SK-N-SH (cell line): ENCODE measurements at regions not wholly inside any gene's neighbourhood (a gene's known extent, or its start where the extent isn't known, plus 50 kb on each side); places are given as distances from the start of the nearest gene placed in this dataset.

Experiments
- CTCF ChIA-PET: fragments of 300-600, 350-600 bp; formaldehyde crosslinking; extraction: SDS; loops from one replicate; lab custom pipeline; 2021; lab: Yijun Ruan, JAX
- POLR2A ChIA-PET: fragments of 350-600 bp; sonication (Branson Sonifier 250); formaldehyde crosslinking; extraction: SDS; loops from one replicate; lab custom pipeline; 2020; ENCODE audit warnings: antibody characterized with exemption, inconsistent platforms; lab: Yijun Ruan, JAX
- DNase-seq: peaks from one replicate; pipeline ENCODE4 v3.0.0; 2012
- H2AFZ ChIP-seq: fragments of 200-600 bp; sonication (generic); 2 replicates; pipeline ENCODE4 v1.8.1; 2016; ENCODE audit warnings: antibody characterized with exemption, mild to moderate bottlenecking, low read depth
- H3F3A ChIP-seq: fragments of 200-600 bp; sonication (generic); replicated peaks from 2 replicates; pipeline ENCODE3; 2016; ENCODE audit warnings: antibody characterized with exemption, mild to moderate bottlenecking; ENCODE audit not compliant: insufficient read depth
- H3K27ac ChIP-seq, 2 experiments: fragments of 200-500 bp in 1 of 2; fragments of 200-600 bp in 1 of 2; sonication (Bioruptor generic) in 1 of 2; sonication (generic), shearing (Covaris generic) in 1 of 2; 2 replicates each; pipeline versions ENCODE4 v1.5.1 to v1.6.1; 2014 to 2016; ENCODE audit warnings: low read depth in 2 of 2, inconsistent platforms in 1 of 2, low read length in 1 of 2, mild to moderate bottlenecking in 1 of 2, mixed read lengths in 1 of 2
- H3K27me3 ChIP-seq: fragments of 200-600 bp; sonication (generic), shearing (Covaris generic); 2 replicates; pipeline ENCODE4 v1.6.1; 2016; ENCODE audit warnings: mixed run types; ENCODE audit not compliant: insufficient read depth
- H3K36me3 ChIP-seq, 2 experiments: fragments of 200-500 bp in 1 of 2; fragments of 200-600 bp in 1 of 2; sonication (Bioruptor generic) in 1 of 2; sonication (generic) in 1 of 2; replicated peaks in 1 of 2; 2 replicates each; pipeline versions ENCODE3 to v1.5.1; 2014 to 2016; ENCODE audit warnings: low read length in 1 of 2, mild to moderate bottlenecking in 1 of 2; ENCODE audit not compliant: insufficient read depth in 2 of 2, control insufficient read depth in 1 of 2
- H3K4me1 ChIP-seq, 2 experiments: fragments of 200-500 bp in 1 of 2; fragments of 200-600 bp in 1 of 2; sonication (Bioruptor generic) in 1 of 2; sonication (generic), shearing (Covaris generic) in 1 of 2; 2 replicates each; pipeline versions ENCODE4 v1.5.1 to v1.6.1; 2014 to 2016; ENCODE audit warnings: low read depth in 1 of 2, low read length in 1 of 2, mixed run types in 1 of 2; ENCODE audit not compliant: insufficient read depth in 2 of 2, control insufficient read depth in 1 of 2
- H3K4me2 ChIP-seq: fragments of 200-600 bp; sonication (generic), shearing (Covaris generic); 2 replicates; pipeline ENCODE4 v1.6.1; 2017; ENCODE audit warnings: mixed run types
- H3K4me3 ChIP-seq, 2 experiments: fragments of 200-500 bp in 1 of 2; fragments of 200-600 bp in 1 of 2; sonication (Bioruptor generic) in 1 of 2; sonication (generic), shearing (Covaris generic) in 1 of 2; 2 replicates each; pipeline versions ENCODE4 v1.5.1 to v1.8.1; 2014 to 2016; ENCODE audit warnings: low read depth in 2 of 2, inconsistent platforms in 1 of 2, low read length in 1 of 2, mild to moderate bottlenecking in 1 of 2, mixed read lengths in 1 of 2, moderate library complexity in 1 of 2
- H3K79me2 ChIP-seq: fragments of 200-600 bp; sonication (generic); 2 replicates; pipeline ENCODE4 v1.8.1; 2017; ENCODE audit warnings: mild to moderate bottlenecking; ENCODE audit not compliant: insufficient read depth
- H3K9ac ChIP-seq: fragments of 200-600 bp; sonication (generic); 2 replicates; pipeline ENCODE4 v1.6.1; 2017; ENCODE audit warnings: mixed run types
- H3K9me2 ChIP-seq: fragments of 200-600 bp; sonication (generic); 2 replicates; pipeline ENCODE4 v1.6.1; 2017; ENCODE audit warnings: mixed run types
- H3K9me3 ChIP-seq: fragments of 200-600 bp; sonication (generic); 2 replicates; pipeline ENCODE4 v1.6.1; 2017; ENCODE audit warnings: mixed run types, mild to moderate bottlenecking, moderate library complexity
- H4K20me1 ChIP-seq: fragments of 200-600 bp; sonication (generic); 2 replicates; pipeline ENCODE4 v1.6.1; 2017; ENCODE audit warnings: mild to moderate bottlenecking, mixed run types; ENCODE audit not compliant: insufficient read depth
- CHD2 ChIP-seq: fragments of 150-350 bp; IDR thresholded peaks from 2 replicates; pipeline ENCODE4 v1.6.1; 2018; ENCODE audit warnings: low read length; ENCODE audit not compliant: partially characterized antibody
- EP300 ChIP-seq, 2 experiments: IDR thresholded peaks; 2 replicates each; pipeline versions ENCODE4 v1.4.0 to v1.6.1; 2012; ENCODE audit warnings: borderline replicate concordance in 1 of 2, low read depth in 1 of 2, low read length in 1 of 2
- GATA2 ChIP-seq: sonication (generic); formaldehyde crosslinking; IDR thresholded peaks from 2 replicates; pipeline ENCODE4 v1.5.0; 2020; ENCODE audit warnings: mild to moderate bottlenecking, missing genetic modification reagents
- NRF1 ChIP-seq: IDR thresholded peaks from 2 replicates; pipeline ENCODE4 v1.6.1; 2012; ENCODE audit warnings: low read depth, mild to moderate bottlenecking, low read length
- RCOR1 ChIP-seq: fragments of 150-350 bp; IDR thresholded peaks from 2 replicates; pipeline ENCODE4 v1.6.1; 2017; ENCODE audit warnings: antibody characterized with exemption, low read length
- RFX5 ChIP-seq: IDR thresholded peaks from 2 replicates; pipeline ENCODE4 v1.6.1; 2012; ENCODE audit warnings: mild to moderate bottlenecking, improper control_type of control experiment, low read length
- TAF1 ChIP-seq: IDR thresholded peaks from 2 replicates; pipeline ENCODE4 v1.6.1; 2012; ENCODE audit warnings: low read depth, mild to moderate bottlenecking, low read length, moderate library complexity, borderline replicate concordance
- TCF12 ChIP-seq: IDR thresholded peaks from 2 replicates; pipeline ENCODE4 v1.4.0; 2012
- WGBS: methylation state at CpG from one replicate; pipeline ENCODE4 v1.1.6; 2017; ENCODE audit warnings: low lambda C conversion rate; 5-methylcytosine and 5-hydroxymethylcytosine counted together
- TF ChIP-seq, protein P1 (sequence below): IDR thresholded peaks from 2 replicates; pipeline ENCODE4 v1.4.0; 2012; ENCODE audit warnings: low read depth, borderline replicate concordance
- TF ChIP-seq, protein P2 (sequence below): IDR thresholded peaks from 2 replicates; pipeline ENCODE4 v1.6.1; 2012; ENCODE audit warnings: mild to moderate bottlenecking, low read depth, low read length, moderate library complexity

DNA sequence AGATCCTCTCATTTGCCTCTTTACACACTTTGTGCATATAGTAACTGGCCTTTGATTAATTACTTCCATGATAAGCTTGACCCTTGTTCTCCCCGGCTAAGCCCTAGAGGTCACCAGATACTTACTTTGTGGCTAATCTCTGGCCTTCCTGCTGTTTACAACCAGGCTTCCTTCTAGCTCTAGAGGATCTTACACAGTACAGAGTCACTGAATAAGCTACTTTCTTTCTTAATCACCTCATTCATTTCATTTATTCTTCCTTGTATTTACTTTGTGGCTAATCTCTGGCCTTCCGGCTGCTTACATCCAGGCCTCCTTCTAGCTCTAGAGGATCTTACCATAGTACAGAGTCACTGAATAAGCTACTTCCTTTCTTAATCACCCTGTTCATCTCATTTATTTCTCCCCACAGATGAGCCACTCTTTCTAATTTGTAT is 144.3 kb upstream of the C1orf21 start (continued):
- no peak for TF ChIP-seq TAF1
- no peak for TF ChIP-seq GATA2 (CRISPR knock-in tag)
- TF ChIP-seq RFX5: no peak
- no peak for TF ChIP-seq CHD2
- no peak for TF ChIP-seq RCOR1

DNA sequence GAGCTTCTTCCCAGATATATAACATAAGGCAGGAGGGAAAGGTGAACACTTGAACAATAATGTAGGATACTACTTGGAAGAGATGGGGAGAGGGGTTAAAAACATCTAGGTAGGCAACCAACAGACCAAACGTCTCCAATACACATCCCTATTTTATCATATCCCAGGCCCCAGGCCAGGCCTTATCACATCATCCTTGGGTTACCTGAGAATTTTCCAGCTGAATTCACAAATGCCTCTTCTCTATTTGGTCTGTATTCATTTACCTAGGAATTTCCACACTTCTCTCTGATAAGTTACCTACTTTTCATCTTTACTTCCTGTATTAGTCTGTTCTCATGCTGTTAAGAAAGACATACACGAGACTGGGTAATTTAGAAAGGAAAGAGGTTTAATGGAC is 141.9 kb upstream of the C1orf21 start:
- Histone ChIP-seq H3K9me3 (no peaks in the 10 kb centered on the region), H3K9ac (no peak overlapping the region), H3K9me2 (no peaks in the 10 kb centered on the region), H3K4me3 (no peak overlapping the region), H4K20me1 (no peaks in the 10 kb centered on the region), H3K4me1 (no peaks in the 10 kb centered on the region), H3K27me3 (no peaks in the 10 kb centered on the region), H3K36me3 (no peaks in the 10 kb centered on the region), H3F3A (peaks cover 6% of the 10 kb centered on the region), H3K79me2 (no peaks in the 10 kb centered on the region), H2AFZ (no peak overlapping the region), H3K4me2 (no peak overlapping the region), H3K27ac (no peak overlapping the region)
- no peak for DNase-seq
- no peak for TF ChIP-seq TCF12
- no peak for TF ChIP-seq EP300 (IDR thresholded peaks at IDR 0.05; ENCODE audit: borderline replicate concordance in 1 of 2, low read depth in 1 of 2, low read length in 1 of 2)
- no peak for TF ChIP-seq NRF1
- ChIA-PET CTCF (interaction anchor here (1.1 kb wide), 1 partner anchor 447 kb away, joined by 3 read pairs; no protein-coding TSS in a partner anchor), POLR2A (no interaction called here)
- 48% methylated on average over 2 of the region's 2 CpGs for WGBS

DNA sequence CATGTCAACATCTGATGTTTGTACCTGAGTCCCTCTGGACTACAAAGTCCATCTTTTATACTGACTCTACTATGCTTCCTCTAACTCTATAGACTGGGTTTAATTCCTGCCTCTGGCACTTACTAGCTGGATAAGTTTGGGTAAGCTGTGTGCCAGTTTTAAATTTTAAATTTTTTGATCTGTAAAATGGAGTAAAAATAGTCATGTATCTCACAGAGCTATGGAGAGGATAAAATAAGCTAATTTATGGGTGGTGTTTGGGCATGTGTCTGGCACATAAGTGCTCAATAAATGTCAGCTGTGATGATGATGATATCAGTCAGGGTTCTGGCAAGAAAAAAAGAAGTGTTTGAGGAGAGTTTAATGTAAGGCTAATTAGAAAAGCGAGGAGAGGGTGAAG is 139.2 kb upstream of the C1orf21 start:
- ChIA-PET POLR2A (no interaction called here), CTCF (interaction anchor here (1.3 to 1.6 kb wide), 2 partner anchors 26 to 172 kb away, joined by 3 to 4 read pairs; no protein-coding TSS in a partner anchor)
- H4K20me1 ChIP-seq: no peaks in the 10 kb centered on the region
- H3K4me1 ChIP-seq: no peaks in the 10 kb centered on the region
- H3K4me2 ChIP-seq: no peak overlapping the region
- H2AFZ ChIP-seq: no peak overlapping the region
- 23% methylated on average over 1 of the region's 1 CpG for WGBS
- no peaks in the 10 kb centered on the region for H3K79me2 ChIP-seq
- H3K9me2 ChIP-seq: no peaks in the 10 kb centered on the region
- H3K27ac ChIP-seq: no peak overlapping the region
- no peaks in the 10 kb centered on the region for H3F3A ChIP-seq
- no peak overlapping the region for H3K9ac ChIP-seq
- no peaks in the 10 kb centered on the region for H3K36me3 ChIP-seq
- TF ChIP-seq, protein P1, sequence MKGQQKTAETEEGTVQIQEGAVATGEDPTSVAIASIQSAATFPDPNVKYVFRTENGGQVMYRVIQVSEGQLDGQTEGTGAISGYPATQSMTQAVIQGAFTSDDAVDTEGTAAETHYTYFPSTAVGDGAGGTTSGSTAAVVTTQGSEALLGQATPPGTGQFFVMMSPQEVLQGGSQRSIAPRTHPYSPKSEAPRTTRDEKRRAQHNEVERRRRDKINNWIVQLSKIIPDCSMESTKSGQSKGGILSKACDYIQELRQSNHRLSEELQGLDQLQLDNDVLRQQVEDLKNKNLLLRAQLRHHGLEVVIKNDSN: no peak
- TF ChIP-seq, protein P2, sequence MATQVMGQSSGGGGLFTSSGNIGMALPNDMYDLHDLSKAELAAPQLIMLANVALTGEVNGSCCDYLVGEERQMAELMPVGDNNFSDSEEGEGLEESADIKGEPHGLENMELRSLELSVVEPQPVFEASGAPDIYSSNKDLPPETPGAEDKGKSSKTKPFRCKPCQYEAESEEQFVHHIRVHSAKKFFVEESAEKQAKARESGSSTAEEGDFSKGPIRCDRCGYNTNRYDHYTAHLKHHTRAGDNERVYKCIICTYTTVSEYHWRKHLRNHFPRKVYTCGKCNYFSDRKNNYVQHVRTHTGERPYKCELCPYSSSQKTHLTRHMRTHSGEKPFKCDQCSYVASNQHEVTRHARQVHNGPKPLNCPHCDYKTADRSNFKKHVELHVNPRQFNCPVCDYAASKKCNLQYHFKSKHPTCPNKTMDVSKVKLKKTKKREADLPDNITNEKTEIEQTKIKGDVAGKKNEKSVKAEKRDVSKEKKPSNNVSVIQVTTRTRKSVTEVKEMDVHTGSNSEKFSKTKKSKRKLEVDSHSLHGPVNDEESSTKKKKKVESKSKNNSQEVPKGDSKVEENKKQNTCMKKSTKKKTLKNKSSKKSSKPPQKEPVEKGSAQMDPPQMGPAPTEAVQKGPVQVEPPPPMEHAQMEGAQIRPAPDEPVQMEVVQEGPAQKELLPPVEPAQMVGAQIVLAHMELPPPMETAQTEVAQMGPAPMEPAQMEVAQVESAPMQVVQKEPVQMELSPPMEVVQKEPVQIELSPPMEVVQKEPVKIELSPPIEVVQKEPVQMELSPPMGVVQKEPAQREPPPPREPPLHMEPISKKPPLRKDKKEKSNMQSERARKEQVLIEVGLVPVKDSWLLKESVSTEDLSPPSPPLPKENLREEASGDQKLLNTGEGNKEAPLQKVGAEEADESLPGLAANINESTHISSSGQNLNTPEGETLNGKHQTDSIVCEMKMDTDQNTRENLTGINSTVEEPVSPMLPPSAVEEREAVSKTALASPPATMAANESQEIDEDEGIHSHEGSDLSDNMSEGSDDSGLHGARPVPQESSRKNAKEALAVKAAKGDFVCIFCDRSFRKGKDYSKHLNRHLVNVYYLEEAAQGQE: no peak
- H3K4me3 ChIP-seq: no peak overlapping the region
- no peaks in the 10 kb centered on the region for H3K27me3 ChIP-seq
- DNase-seq: no peak
- H3K9me3 ChIP-seq: no peaks in the 10 kb centered on the region
